SK-N-SH treated with all-trans-retinoic acid at 6 μM for 48 hours (cell line): ENCODE measurements at regions not wholly inside any gene's neighbourhood (a gene's known extent, or its start where the extent isn't known, plus 50 kb on each side); places are given as distances from the start of the nearest gene placed in this dataset.

Experiments
- ARNTL ChIP-seq: fragments of 450-650 bp; formaldehyde crosslinking; IDR thresholded peaks from 2 replicates; pipeline ENCODE4 v1.5.0; 2020; ENCODE audit warnings: low read depth, mild to moderate bottlenecking, moderate library complexity, borderline replicate concordance
- BACH2 ChIP-seq: fragments of 250-450 bp; sonication (Bioruptor Pico); IDR thresholded peaks from 2 replicates; pipeline ENCODE4 v1.9.0; 2021; ENCODE audit warnings: mild to moderate bottlenecking, borderline replicate concordance
- ESRRG ChIP-seq: fragments of 250-450 bp; sonication (Bioruptor Pico); IDR thresholded peaks from 2 replicates; pipeline ENCODE4 v1.6.1; 2021; ENCODE audit warnings: mild to moderate bottlenecking
- PPARA ChIP-seq: fragments of 250-450 bp; sonication (Bioruptor Pico); IDR thresholded peaks from 2 replicates; pipeline ENCODE4 v1.5.0; 2020; ENCODE audit warnings: mild to moderate bottlenecking, borderline replicate concordance
- ZFP3 ChIP-seq: fragments of 250-450 bp; sonication (Bioruptor Pico); IDR thresholded peaks from 2 replicates; pipeline ENCODE4 v1.5.0; 2020; ENCODE audit warnings: mild to moderate bottlenecking, moderate library complexity
- ZNF70 ChIP-seq: fragments of 450-650 bp; formaldehyde crosslinking; IDR thresholded peaks from 2 replicates; pipeline ENCODE4 v1.5.0; 2020; ENCODE audit warnings: mild to moderate bottlenecking, moderate library complexity
- TF ChIP-seq, protein P1 (sequence below): fragments of 250-450 bp; sonication (Bioruptor Pico); IDR thresholded peaks from 2 replicates; pipeline ENCODE4 v1.8.0; 2020; ENCODE audit warnings: mild to moderate bottlenecking, moderate library complexity, borderline replicate concordance
- TF ChIP-seq, protein P2 (sequence below): fragments of 250-450 bp; sonication (Bioruptor Pico); IDR thresholded peaks from 2 replicates; pipeline ENCODE4 v1.5.1; 2020; ENCODE audit warnings: low read depth, mild to moderate bottlenecking, moderate library complexity
- TF ChIP-seq, protein P3 (sequence below): fragments of 250-450 bp; sonication (Bioruptor Pico); IDR thresholded peaks from 2 replicates; pipeline ENCODE4 v1.8.0; 2021; ENCODE audit warnings: low read depth, mild to moderate bottlenecking, moderate library complexity, borderline replicate concordance

GRCh38 chr5:110343616-110344015 lies 382.9 kb downstream of the TMEM232 start:
- TF ChIP-seq PPARA (no peak), ZNF70 (CRISPR knock-in tag) (no peak), ZFP3 (CRISPR knock-in tag) (no peak), ESRRG (no peak), ARNTL (no peak), BACH2 (no peak)
- TF ChIP-seq, protein P1, sequence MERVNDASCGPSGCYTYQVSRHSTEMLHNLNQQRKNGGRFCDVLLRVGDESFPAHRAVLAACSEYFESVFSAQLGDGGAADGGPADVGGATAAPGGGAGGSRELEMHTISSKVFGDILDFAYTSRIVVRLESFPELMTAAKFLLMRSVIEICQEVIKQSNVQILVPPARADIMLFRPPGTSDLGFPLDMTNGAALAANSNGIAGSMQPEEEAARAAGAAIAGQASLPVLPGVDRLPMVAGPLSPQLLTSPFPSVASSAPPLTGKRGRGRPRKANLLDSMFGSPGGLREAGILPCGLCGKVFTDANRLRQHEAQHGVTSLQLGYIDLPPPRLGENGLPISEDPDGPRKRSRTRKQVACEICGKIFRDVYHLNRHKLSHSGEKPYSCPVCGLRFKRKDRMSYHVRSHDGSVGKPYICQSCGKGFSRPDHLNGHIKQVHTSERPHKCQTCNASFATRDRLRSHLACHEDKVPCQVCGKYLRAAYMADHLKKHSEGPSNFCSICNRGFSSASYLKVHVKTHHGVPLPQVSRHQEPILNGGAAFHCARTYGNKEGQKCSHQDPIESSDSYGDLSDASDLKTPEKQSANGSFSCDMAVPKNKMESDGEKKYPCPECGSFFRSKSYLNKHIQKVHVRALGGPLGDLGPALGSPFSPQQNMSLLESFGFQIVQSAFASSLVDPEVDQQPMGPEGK (CRISPR knock-in tag) = no peak
- TF ChIP-seq, protein P2, sequence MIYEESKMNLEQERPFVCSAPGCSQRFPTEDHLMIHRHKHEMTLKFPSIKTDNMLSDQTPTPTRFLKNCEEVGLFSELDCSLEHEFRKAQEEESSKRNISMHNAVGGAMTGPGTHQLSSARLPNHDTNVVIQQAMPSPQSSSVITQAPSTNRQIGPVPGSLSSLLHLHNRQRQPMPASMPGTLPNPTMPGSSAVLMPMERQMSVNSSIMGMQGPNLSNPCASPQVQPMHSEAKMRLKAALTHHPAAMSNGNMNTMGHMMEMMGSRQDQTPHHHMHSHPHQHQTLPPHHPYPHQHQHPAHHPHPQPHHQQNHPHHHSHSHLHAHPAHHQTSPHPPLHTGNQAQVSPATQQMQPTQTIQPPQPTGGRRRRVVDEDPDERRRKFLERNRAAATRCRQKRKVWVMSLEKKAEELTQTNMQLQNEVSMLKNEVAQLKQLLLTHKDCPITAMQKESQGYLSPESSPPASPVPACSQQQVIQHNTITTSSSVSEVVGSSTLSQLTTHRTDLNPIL (CRISPR knock-in tag) = no peak
- TF ChIP-seq, protein P3, sequence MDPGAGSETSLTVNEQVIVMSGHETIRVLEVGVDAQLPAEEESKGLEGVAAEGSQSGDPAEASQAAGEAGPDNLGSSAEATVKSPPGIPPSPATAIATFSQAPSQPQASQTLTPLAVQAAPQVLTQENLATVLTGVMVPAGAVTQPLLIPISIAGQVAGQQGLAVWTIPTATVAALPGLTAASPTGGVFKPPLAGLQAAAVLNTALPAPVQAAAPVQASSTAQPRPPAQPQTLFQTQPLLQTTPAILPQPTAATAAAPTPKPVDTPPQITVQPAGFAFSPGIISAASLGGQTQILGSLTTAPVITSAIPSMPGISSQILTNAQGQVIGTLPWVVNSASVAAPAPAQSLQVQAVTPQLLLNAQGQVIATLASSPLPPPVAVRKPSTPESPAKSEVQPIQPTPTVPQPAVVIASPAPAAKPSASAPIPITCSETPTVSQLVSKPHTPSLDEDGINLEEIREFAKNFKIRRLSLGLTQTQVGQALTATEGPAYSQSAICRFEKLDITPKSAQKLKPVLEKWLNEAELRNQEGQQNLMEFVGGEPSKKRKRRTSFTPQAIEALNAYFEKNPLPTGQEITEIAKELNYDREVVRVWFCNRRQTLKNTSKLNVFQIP (CRISPR knock-in tag) = no peak
